ENCODE measurements at regions not wholly inside any gene's neighbourhood (a gene's known extent, or its start where the extent isn't known, plus 50 kb on each side); places are given as distances from the start of the nearest gene placed in this dataset.

DNA sequence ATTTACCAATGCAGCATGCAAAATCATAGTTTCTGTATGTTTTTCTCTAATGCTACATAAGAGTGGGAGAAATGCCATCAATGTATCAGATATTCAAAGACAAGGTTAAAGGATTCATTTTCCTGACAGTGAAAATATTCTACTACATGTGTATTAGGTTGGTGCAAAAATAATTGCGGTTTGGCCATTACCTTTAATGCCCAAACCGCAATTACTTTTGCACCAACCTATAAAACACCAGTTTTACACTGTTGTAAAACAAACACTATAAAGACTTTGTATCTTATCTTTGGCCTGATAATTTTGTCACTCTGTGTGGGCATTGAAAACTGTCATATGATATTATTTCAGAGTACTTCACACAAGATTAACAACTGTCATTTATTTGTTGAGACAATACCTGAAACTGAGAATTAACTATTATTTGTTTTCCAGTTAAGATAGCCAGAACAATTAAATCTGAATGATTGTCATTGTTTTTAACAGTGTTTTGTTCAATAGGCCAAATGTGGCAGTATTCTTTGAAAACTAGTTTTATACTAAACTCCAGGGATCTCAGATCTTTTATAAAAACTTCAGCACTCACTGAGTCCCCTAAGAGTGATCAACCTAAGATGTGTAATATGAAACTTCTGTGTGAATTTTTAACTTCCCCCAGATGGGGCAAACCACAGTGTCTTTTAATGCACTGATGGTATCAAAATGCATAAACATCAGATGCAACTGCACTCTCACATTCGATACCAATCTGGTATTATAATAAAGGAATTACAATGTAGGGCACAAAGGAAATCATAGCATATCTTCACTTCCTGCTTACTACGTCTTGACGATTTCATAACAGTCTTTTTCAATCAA lies 53.8 kb upstream of the FBN2 start:
- H3K4me3 Mint-ChIP-seq (ENCODE audit: low read depth, unreplicated experiment), result no peak overlapping the region
- H3K36me3 Mint-ChIP-seq (ENCODE audit: insufficient read depth, unreplicated experiment), result no peaks in the 10 kb centered on the region
- CTCF ChIA-PET, result no interaction called here
- no peak for TF ChIP-seq CTCF (IDR thresholded peaks at IDR 0.05; ENCODE audit: unreplicated experiment)
- H3K4me1 Mint-ChIP-seq (ENCODE audit: low read depth, unreplicated experiment), result peaks cover 18% of the 10 kb centered on the region
- DNase-seq, result no peak
- no peaks in the 10 kb centered on the region for H3K9me3 Mint-ChIP-seq (ENCODE audit: low read depth, unreplicated experiment)
- intact Hi-C loops (cut with micrococcal nuclease; ENCODE audit: unreplicated experiment), result no loop called here
- H3K27ac Mint-ChIP-seq (ENCODE audit: unreplicated experiment), result no peak overlapping the region
- no TSS peak for BruUV-seq (replicated peaks)
- no peaks in the 10 kb centered on the region for H3K27me3 Mint-ChIP-seq (ENCODE audit: unreplicated experiment)

DNA sequence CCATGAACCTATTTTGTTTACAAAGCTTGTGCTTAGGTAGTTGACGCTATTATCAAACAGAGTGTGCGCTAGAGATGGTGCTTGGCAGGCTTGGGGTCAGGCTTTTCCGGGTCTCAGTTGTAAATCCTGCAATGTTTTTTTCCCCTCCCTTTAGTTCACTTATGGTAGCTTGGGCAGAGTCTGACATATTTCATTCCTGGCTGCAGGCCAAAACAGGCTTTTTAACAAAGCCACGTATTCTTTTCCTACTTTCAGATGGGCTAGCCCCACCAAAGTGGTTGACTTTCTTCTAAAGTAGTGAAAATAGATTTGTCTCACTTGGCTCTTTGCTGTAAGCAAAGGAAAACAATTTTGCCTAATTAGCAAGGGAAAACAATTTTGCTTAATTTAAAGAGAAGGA lies 58.0 kb upstream of the FBN2 start:
- H3K36me3 Mint-ChIP-seq (ENCODE audit: insufficient read depth, unreplicated experiment), result no peaks in the 10 kb centered on the region
- no peak overlapping the region for H3K27ac Mint-ChIP-seq (ENCODE audit: unreplicated experiment)
- no peaks in the 10 kb centered on the region for H3K9me3 Mint-ChIP-seq (ENCODE audit: low read depth, unreplicated experiment)
- H3K4me1 Mint-ChIP-seq (ENCODE audit: low read depth, unreplicated experiment), result peaks cover 26% of the 10 kb centered on the region
- intact Hi-C loops (cut with micrococcal nuclease; ENCODE audit: unreplicated experiment), result no loop called here
- peak; percentile 29 for DNase-seq
- CTCF ChIA-PET, result no interaction called here
- no peaks in the 10 kb centered on the region for H3K27me3 Mint-ChIP-seq (ENCODE audit: unreplicated experiment)
- no peak overlapping the region for H3K4me3 Mint-ChIP-seq (ENCODE audit: low read depth, unreplicated experiment)
- no TSS peak for BruUV-seq (replicated peaks)
- no peak for TF ChIP-seq CTCF (IDR thresholded peaks at IDR 0.05; ENCODE audit: unreplicated experiment)

- Mint-ChIP-seq H3K36me3 (ENCODE audit: insufficient read depth, unreplicated experiment) (no peaks in the 10 kb centered on the region), H3K27me3 (ENCODE audit: unreplicated experiment) (no peaks in the 10 kb centered on the region), H3K4me3 (ENCODE audit: low read depth, unreplicated experiment) (no peak overlapping the region), H3K27ac (ENCODE audit: unreplicated experiment) (no peak overlapping the region), H3K9me3 (ENCODE audit: low read depth, unreplicated experiment) (no peaks in the 10 kb centered on the region), H3K4me1 (ENCODE audit: low read depth, unreplicated experiment) (peaks cover 26% of the 10 kb centered on the region)
- no TSS peak for BruUV-seq (replicated peaks)
- intact Hi-C loops (cut with micrococcal nuclease; ENCODE audit: unreplicated experiment), result no loop called here
- no peak for TF ChIP-seq CTCF (IDR thresholded peaks at IDR 0.05; ENCODE audit: unreplicated experiment)
- CTCF ChIA-PET, result interaction anchor here (1.2 kb wide), 1 partner anchor 10 kb away, joined by 3 read pairs; no protein-coding TSS in a partner anchor
- no peak for DNase-seq
Observed at GRCh38 chr5:128597156-128597555, 59.1 kb upstream of the FBN2 start.

DNA sequence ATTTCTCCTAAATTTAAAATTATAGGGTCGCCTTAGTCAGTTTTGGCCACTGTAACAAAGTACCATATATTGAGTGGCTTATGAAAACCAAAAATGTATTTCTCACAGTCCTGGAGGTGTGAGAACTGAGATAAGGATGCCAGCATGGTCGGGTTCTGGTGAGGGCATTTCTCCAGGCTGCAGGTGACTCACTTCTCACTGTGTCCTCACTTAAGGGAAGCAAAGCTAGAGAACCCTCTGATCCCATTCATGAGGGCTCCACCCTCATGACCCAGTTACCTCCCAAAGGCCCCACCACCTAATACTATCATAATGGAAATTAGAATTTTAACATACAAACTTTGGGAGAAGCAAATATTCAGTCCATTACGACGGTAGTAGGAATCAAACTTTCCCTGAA lies 75.1 kb upstream of the FBN2 start:
- Mint-ChIP-seq H3K27me3 (ENCODE audit: unreplicated experiment) (no peaks in the 10 kb centered on the region), H3K4me1 (ENCODE audit: low read depth, unreplicated experiment) (no peaks in the 10 kb centered on the region), H3K36me3 (ENCODE audit: insufficient read depth, unreplicated experiment) (no peaks in the 10 kb centered on the region), H3K9me3 (ENCODE audit: low read depth, unreplicated experiment) (peaks cover 3% of the 10 kb centered on the region), H3K27ac (ENCODE audit: unreplicated experiment) (no peak overlapping the region), H3K4me3 (ENCODE audit: low read depth, unreplicated experiment) (no peak overlapping the region)
- intact Hi-C loops (cut with micrococcal nuclease; ENCODE audit: unreplicated experiment), result no loop called here
- no peak for TF ChIP-seq CTCF (IDR thresholded peaks at IDR 0.05; ENCODE audit: unreplicated experiment)
- CTCF ChIA-PET, result no interaction called here
- DNase-seq, result no peak
- no TSS peak for BruUV-seq (replicated peaks)

All from Calu3 (cell line).